Right lobe of liver (tissue), 6 donors: ENCODE measurements at regions not wholly inside any gene's neighbourhood (a gene's known extent, or its start where the extent isn't known, plus 50 kb on each side); places are given as distances from the start of the nearest gene placed in this dataset.

Source experiments
- ATAC-seq, 4 donors: fragments of 200-7000 bp; cut with Tn5 transposase; one replicate each; pipeline ENCODE4 v1.9.1; 2020; ENCODE audit warnings: mild to moderate bottlenecking in 4 of 4, moderate library complexity in 4 of 4
- DNase-seq, 3 donors: peaks; one replicate each; pipeline ENCODE4 v3.0.0-alpha.2; 2020
- H3K27ac ChIP-seq, 3 donors: fragments of 200-600 bp; one replicate each; pipeline ENCODE4 v1.8.0; 2022
- H3K27me3 ChIP-seq, 2 donors: fragments of 200-600 bp; one replicate each; pipeline ENCODE4 v1.8.0; 2022
- H3K36me3 ChIP-seq, 4 donors: fragments of 200-600 bp; sonication (generic) in 1 of 4; one replicate each; pipeline versions ENCODE4 v1.5.1 to v1.8.0; 2017 to 2022; ENCODE audit warnings: control low read depth in 1 of 4
- H3K4me1 ChIP-seq, 4 donors: fragments of 200-600 bp; sonication (generic) in 1 of 4; one replicate each; pipeline versions ENCODE4 v1.5.1 to v1.8.0; 2017 to 2022; ENCODE audit warnings: control low read depth in 1 of 4
- H3K4me3 ChIP-seq, 3 donors: fragments of 200-600 bp; one replicate each; pipeline ENCODE4 v1.8.0; 2022
- H3K9me3 ChIP-seq, 4 donors: fragments of 200-600 bp; sonication (generic) in 1 of 4; one replicate each; pipeline versions ENCODE4 v1.5.1 to v1.8.0; 2017 to 2022; ENCODE audit warnings: control low read depth in 1 of 4
- CTCF ChIP-seq, 4 donors: fragments of 200-600 bp in 3 of 4; fragments of 450-650 bp in 1 of 4; IDR thresholded peaks; one replicate each; pipeline versions ENCODE4 v1.5.1 to v1.8.0; 2016 to 2022; ENCODE audit warnings: antibody characterized with exemption in 4 of 4, mild to moderate bottlenecking in 2 of 4
- POLR2A ChIP-seq: fragments of 450-650 bp; IDR thresholded peaks from one replicate; pipeline ENCODE4 v1.6.1; 2017; ENCODE audit warnings: antibody characterized with exemption, mild to moderate bottlenecking
- WGBS: methylation state at CpG from one replicate; pipeline ENCODE4 v1.1.6; 2018; ENCODE audit warnings: low coverage, low lambda C conversion rate; ENCODE audit not compliant: insufficient coverage; ENCODE audit errors: missing lambda C conversion rate; 5-methylcytosine and 5-hydroxymethylcytosine counted together
- intact Hi-C, 2 donors: fragments of 100-400 bp; cut with DNase I; formaldehyde crosslinking; loops; one replicate each; pipeline versions ENCODE4 v1.11.2 to v1.14.1; 2022
- donor health status: DM: no; HTN: yes; CAD: no.
- donor health status: DM: no; HTN: no; CAD: no.
- donor health status: DM: no; HTN: no; CAD: no.
- donor health status: DM: no; HTN: yes; CAD: no.
- donor health status: DM: no; HTN: yes; CAD: no.

GRCh38 chr1:29777522-29777921 is 541.2 kb downstream of the PTPRU start:
- TF ChIP-seq POLR2A (no peak), CTCF (IDR thresholded peaks at IDR 0.05) (no peak)
- Histone ChIP-seq H3K27ac (no peak overlapping the region), H3K4me1 (no peaks in the 10 kb centered on the region), H3K4me3 (no peak overlapping the region), H3K36me3 (no peaks in the 10 kb centered on the region), H3K9me3 (no peaks in the 10 kb centered on the region), H3K27me3 (no peaks in the 10 kb centered on the region)
- ATAC-seq = no peak
- 62% methylated on average over 2 of the region's 2 CpGs for WGBS
- no peak for DNase-seq
- intact Hi-C loops = no loop called here

- no peaks in the 10 kb centered on the region for H3K4me1 ChIP-seq
- no peak overlapping the region for H3K4me3 ChIP-seq
- TF ChIP-seq CTCF (IDR thresholded peaks at IDR 0.05) (no peak), POLR2A (no peak)
- no peak for ATAC-seq
- 91% methylated on average over 2 of the region's 2 CpGs for WGBS
- DNase-seq = no peak
- H3K27me3 ChIP-seq = no peaks in the 10 kb centered on the region
- intact Hi-C loops = no loop called here
- H3K36me3 ChIP-seq = no peaks in the 10 kb centered on the region
- H3K27ac ChIP-seq = no peak overlapping the region
- H3K9me3 ChIP-seq = no peaks in the 10 kb centered on the region
Observed at GRCh38 chr1:29774355-29774754, 538.0 kb downstream of the PTPRU start.

GRCh38 chr1:29772584-29773100 is 536.3 kb downstream of the PTPRU start:
- Histone ChIP-seq H3K4me3 (no peak overlapping the region), H3K4me1 (no peaks in the 10 kb centered on the region), H3K36me3 (no peaks in the 10 kb centered on the region), H3K27me3 (no peaks in the 10 kb centered on the region), H3K9me3 (no peaks in the 10 kb centered on the region), H3K27ac (no peak overlapping the region)
- no peak for DNase-seq
- ATAC-seq = no peak
- WGBS = 47% methylated on average over 4 of the region's 4 CpGs
- intact Hi-C loops = no loop called here
- TF ChIP-seq POLR2A = no peak
- TF ChIP-seq CTCF (IDR thresholded peaks at IDR 0.05) = no peak

- 46% methylated on average over 7 of the region's 11 CpGs for WGBS
- DNase-seq (no peak), ATAC-seq (no peak)
- Histone ChIP-seq H3K4me3 (no peak overlapping the region), H3K36me3 (no peaks in the 10 kb centered on the region), H3K4me1 (no peaks in the 10 kb centered on the region), H3K27ac (no peak overlapping the region), H3K27me3 (no peaks in the 10 kb centered on the region), H3K9me3 (no peaks in the 10 kb centered on the region)
- intact Hi-C loops = no loop called here
- TF ChIP-seq CTCF (IDR thresholded peaks at IDR 0.05) (no peak), POLR2A (no peak)
Observed at GRCh38 chr1:29767769-29768425, 531.6 kb downstream of the PTPRU start.
